RCC 7860 (cell line): ENCODE measurements at regions not wholly inside any gene's neighbourhood (a gene's known extent, or its start where the extent isn't known, plus 50 kb on each side); places are given as distances from the start of the nearest gene placed in this dataset.
"Not testable (repeated sequence)": the region's sequence is repeated elsewhere in the genome, so short reads cannot be mapped to it uniquely, and the experiment has no call there.

Experiments used
- DNase-seq: peaks from one replicate; pipeline ENCODE4 v3.0.0-alpha.2; 2015; ENCODE audit warnings: low spot score
- FAIRE-seq: peaks from 2 replicates; lab custom pipeline; 2012; peaks lifted over from hg19 to GRCh38; lab: Jason Lieb, UNC

DNA sequence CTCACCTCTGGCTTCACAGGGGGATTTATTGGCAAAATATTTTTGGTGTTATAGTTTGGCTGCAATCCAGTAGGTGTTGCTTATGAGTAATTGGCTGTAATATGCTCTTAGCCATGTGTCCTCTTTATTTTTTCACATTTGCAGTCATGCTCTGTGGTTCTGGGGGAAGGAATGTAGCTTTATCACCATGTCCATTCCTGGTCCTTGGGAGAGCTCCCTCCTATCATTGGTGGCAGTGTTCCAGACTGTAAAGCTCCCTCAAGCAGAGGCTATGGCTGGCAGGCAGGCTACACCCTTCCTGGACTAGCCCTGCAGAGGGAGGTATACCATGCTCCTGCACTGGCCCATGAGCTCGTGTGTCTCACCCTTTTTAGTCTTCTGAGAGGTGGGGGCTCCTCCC, 120.0 kb upstream of the FSIP2 start:
- no peak for FAIRE-seq

DNA sequence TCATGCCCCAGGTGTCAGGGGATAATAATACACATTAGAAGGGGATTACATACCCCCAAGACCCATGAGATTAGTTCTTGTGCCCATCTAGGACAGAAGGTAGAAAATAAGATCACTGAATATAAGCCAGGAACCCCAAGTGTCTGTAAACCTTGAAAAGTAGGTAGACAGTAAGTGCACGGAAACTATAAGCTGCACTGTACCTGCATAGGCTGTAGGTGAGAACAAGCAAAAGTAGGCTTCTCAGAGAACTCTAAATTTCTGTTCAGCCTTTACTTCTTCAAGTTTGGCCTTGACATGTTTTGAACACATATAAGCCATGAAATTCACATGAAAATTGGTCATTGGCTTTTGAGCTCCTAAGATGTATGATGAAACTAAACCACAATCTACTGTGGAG, 113.0 kb upstream of the FSIP2 start:
- FAIRE-seq (no peak), DNase-seq (no peak)

More for the DNA sequence above, 120.0 kb upstream of the FSIP2 start:
- DNase-seq, result peak; percentile 47

DNA sequence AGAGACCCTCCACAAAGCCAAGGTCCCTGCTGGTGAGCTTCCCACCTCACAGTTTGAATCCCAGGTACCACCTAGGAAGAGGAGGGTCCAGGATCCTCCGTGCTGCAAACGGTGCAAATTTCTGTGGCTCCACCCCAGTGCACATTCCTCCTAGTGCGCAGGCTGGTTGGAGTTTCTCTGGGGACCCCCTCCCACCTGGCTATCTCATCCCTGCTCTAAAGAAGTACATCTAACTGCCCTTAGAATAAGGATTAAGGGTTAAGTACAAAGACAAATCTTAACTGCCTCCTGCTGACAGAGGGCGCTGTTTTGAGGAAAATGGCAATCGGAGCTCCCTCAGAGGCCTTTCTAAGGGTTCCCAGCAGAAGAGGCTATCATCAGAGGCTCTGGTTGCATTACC, 109.6 kb upstream of the FSIP2 start:
- DNase-seq, result no peak
- FAIRE-seq, result no peak

DNA sequence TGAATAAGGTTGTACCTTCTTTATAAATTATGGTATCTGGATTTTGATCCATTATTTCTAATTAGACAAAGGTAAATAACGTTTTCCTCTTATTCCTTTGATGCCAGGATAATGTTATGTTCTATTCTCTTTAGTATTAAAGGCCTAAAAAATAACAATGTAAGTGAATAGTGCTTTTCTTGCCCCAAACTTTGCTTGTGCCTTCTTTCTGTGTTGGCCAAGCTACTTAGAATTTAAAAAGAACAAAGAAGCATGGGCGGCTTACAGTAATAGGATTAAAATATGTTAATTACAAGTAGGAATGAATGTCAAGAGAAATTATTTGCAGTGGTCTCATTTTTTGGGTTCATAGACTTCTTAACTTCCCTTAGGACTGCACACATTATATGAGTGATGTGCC, 105.0 kb upstream of the FSIP2 start:
- DNase-seq (no peak), FAIRE-seq (no peak)

DNA sequence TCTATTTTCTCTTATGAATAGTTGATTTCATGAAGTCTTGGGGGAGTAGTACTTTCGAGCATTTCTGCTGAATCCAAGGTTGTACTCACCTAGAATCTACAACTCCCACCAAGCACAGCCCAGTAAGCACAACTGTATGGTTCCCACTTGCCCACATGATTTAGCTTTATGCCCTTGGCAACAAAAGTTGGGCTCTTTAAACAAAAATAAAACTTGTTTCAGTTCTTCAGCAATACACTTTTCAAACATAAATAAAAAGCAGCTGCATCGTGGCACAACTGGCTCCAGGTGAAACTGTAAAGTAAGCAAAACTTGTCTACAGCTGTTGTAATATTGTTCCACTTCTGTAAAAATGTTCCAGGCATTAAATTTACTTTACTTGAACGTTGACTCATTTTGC, 99.8 kb upstream of the FSIP2 start:
- no peak for DNase-seq

DNA sequence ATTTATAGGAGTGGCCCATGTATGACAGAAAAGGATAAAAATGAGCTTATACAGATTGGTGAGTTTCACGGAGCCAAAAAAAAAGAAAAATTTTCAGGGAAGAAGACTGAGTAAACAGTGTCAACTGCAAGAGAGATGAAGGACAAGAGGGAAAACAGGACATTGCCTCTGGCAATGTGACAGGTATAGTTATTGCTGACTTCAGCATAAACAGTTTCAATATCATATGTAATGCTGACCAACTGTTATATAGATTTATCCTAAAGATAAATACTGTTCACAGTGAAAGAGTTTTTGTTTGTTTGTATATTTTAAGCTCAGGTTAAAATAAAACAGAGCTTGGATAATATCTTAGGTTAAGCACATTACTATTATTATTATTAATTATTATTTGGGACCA, 98.0 kb upstream of the FSIP2 start:
- DNase-seq (no peak), FAIRE-seq (no peak)

More for the DNA sequence above, 99.8 kb upstream of the FSIP2 start:
- no peak for FAIRE-seq

DNA sequence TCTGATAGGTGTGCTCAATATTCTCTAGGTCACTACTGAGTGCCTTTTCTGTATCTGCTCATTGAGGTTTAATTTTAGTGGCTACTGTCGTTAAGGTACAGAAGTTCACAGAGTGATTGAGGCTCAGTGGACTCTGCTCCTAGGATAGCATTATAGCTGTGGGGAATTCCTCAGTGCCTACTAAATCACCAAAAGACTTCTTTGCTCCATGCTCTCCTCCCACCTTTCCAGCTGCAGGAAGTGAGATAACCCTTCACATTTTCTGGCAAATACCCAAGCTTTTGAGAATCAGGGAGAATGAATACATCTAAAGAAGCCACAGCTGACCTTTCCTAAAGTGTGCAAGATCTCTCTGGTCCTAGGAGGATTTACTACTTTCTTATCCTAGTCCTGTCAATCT, 95.2 kb upstream of the FSIP2 start:
- DNase-seq (peak; percentile 9), FAIRE-seq (no peak)

DNA sequence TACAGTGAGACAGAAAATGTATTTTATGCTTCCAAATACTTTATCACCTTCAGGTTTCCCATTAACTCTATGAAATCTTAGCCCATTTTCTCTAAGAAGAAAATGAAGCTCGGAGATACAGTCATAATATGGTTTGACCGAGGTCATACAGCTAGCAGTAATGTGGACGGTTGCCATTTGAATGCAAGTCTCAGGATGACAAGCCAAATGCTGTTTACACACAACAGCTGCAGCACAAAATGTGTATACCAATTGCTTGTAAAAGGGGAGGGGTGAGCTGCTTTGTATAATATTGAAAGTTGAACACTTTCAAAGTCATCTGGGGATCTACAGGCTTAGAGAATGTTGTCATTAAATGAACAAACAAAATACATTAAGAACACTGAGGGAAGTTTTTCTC, 93.8 kb upstream of the FSIP2 start:
- FAIRE-seq (no peak), DNase-seq (no peak)

DNA sequence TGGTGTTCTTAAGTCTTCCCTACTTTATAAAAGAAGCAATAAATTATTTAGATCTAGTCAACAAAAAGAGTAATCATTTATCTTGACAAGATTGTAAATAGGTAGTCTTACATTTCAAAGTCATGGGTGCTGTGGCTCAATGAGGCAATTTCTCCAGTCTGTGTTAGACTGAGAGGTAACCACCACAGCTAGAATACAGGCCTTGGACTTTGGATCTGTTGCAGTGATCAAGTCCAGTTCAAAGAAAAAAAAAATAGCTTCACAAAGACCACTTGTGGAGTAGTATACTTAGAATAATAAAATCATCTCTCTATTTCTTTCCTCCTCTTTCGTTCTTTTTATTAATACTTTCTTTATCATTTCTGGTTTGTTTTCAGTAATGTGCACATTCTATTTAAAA, 93.1 kb upstream of the FSIP2 start:
- FAIRE-seq (no peak), DNase-seq (no peak)

DNA sequence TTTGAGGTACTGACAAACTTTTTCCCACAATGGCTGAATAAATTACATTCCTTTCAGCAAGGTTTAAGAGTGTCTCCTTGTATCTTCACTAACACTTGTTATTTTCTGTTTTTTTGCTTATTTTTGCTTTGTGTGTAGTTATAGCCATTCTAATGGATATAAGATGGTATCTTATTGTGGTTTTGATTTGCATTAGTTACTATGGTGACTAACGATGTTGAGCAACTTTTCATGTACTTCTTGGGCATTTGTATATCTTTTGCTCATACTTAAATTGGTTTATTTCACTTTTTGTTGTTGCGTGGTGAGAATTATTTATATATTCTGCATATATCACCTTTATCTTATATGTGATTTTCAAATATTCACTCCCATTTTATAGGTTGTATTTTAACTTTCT, 79.9 kb upstream of the FSIP2 start:
- FAIRE-seq, result no peak
- no peak for DNase-seq

DNA sequence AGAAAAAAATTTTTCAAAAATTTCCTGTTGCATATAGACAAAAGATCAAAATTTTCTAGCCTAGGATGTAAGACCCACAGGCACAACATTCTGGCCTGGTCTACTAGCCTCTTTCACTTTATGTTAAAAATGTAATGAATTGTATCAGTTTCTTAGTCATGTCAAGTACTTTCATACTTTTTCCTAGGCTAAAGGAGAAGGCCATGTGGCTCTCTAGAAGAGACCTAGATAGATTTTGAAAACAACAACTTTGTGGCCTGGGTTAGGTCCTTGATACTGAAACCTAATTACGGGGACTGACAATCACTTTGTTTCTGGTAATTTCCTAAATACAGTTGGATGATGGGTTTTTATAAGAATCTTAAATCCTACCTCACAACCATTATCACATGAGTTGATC, 74.8 kb upstream of the FSIP2 start:
- DNase-seq, result no peak
- FAIRE-seq, result no peak

DNA sequence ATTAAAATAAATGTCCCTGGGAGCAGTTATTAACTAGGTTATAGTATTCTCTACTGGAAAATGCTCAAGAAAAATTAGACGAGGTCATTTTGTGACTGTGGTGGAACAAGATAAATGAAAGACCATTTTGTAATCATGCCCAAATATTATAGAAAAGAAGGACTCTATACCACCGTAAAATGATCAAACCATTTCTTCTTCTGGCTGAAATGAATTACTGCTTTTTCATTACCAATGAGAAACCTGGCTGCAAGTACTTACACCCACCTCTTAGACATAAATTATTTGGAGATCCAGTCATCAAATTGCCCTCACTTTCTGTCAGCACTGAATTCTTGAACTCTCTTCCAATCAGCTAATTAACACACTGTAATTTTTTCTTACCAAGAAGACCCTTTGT, 74.2 kb upstream of the FSIP2 start:
- FAIRE-seq (no peak), DNase-seq (no peak)

DNA sequence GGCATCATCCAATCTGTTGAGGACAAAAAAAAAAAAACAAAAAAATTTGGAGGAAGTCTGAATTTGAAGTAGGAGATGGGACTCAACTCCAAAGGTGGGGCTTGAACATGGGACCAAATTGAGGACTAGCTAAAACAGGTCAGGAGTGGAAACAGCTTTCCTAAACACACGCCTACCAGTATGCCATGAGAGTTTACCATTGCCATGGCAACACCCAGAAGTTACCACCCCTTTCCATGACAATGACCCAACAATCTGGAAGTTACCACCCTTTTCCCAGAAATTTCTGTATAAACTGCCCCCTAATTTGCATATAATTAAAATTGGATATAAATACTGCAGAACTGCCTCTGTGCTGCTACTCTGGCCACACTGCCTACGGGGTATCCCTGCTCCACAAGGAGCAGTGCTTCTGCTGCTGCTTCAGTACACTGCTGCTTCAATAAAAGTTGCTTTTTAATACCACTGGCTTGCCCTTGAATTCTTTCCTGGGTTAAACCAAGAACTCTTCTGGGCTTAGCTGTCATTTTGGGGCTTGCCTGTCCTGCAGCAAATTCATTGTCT, 73.3 kb upstream of the FSIP2 start:
- no peak for FAIRE-seq
- no peak for DNase-seq

DNA sequence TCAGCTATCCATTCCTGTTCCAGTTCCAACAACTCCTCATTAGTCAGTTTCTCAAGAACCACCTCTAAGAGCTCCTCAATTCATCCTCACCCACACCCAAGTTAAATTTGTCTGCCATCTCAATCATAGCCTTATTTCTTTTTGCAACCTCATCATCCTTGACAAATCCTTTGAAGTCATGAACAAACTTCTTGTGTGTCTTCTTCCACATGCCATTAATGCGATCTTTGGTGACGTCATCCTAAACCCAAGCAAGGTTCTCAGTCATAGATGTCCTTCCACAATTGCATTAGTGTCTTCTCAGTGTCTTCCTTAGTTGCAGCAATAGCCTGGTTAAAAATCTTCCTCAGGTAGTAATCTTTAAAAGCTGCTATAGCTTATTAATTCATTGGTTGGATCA, 71.2 kb upstream of the FSIP2 start:
- FAIRE-seq (no peak), DNase-seq (no peak)

DNA sequence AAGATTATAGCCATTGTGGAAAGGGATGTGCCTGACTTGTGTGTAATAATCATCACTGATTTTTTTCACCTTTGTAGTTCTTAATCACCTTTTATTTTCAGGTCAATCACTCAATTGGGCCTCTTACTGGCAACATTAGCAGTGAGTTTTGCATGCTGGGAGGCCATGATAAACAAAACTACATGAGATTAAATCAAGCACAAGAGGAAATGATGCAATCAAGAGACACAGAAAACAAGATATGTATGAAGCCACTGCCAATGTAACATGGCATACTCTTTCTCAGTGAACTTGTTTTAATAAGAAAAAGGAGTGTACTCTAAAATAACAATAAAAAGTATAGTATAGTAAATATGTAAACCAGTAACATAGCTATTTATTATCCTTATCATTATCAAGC, 69.9 kb upstream of the FSIP2 start:
- FAIRE-seq (no peak), DNase-seq (no peak)

DNA sequence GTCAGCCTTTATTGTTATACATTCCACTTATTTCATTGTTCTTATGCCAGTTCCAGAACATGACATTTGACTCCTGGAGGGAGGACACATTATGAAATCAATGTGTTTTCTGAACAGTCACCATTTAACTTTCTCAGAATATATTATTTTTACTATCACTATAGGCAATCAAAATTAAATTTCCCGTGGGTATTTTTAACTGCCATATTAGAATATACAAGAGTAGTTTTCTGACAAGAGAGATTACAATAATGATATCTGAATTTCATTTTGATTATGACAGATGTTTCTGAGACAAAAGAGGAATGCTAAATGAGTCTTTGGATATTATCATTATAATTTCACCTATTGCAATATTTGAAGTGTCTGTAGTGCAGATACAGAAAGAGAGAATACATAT, 64.4 kb upstream of the FSIP2 start:
- DNase-seq (no peak), FAIRE-seq (no peak)

DNA sequence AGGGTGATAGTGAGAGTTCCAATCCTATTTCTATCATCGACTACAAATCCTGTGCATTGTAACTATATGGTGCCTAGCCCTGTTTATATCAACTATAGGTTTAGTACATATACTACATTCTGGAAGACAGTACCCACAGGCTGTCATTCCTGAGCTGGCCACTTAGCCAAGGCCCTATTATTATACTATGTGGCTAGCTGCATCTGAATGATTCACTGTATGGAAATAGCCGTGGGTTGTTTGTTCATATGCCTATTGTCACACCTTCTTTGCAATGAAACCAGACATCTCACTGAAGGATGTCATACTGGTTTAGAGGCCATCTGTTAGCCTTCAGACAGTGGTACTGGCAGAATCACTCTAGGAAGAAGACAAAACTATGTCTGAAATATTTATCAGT, 62.3 kb upstream of the FSIP2 start:
- FAIRE-seq (no peak), DNase-seq (no peak)

DNA sequence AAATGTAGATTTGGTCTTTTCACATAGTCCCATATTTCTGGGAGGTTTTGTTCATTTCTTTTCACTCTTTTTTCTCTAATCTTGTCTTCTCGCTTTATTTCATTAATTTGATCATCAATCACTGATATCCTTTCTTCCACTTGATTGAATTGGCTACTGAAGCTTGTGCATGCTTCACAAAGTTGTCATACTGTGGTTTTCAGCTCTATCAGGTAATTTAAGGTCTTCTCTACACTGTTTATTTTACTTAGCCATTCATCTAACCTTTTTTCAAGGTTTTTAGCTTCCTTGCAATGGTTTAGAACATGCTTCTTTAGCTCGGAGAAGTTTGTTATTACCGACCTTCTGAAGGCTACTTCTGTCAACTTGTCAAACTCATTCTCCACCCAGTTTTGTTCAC, 51.6 kb upstream of the FSIP2 start:
- DNase-seq, FAIRE-seq: not testable (repeated sequence)

DNA sequence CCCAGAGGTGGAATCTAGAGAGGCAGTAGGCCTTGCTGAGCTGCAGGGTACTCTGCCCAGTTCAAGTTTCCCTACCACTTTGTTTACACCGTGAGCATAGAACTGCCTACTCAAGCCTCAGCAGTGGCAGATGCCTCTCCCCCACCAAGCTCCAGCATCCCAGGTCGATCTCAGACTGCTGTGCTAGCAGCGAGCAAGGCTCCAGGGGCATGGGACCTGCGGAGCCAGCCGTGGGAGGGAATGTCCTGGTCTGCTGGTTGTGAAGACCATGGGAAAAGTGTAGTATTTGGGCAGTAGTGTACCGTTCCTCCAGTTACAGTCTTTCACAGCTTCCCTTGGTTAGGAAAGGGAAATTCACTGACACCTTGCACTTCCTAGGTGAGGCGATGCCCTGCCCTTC, 50.6 kb upstream of the FSIP2 start:
- FAIRE-seq, result no peak

More for the DNA sequence above, 50.6 kb upstream of the FSIP2 start:
- DNase-seq, result no peak
